ENCODE measurements at regions not wholly inside any gene's neighbourhood (a gene's known extent, or its start where the extent isn't known, plus 50 kb on each side); places are given as distances from the start of the nearest gene placed in this dataset.

GRCh38 chr4:156084373-156084772, 130.7 kb upstream of the CTSO start:
- ATAC-seq (ENCODE audit: low read depth) (no peak), DNase-seq (no peak)
- intact Hi-C loops (cut with micrococcal nuclease): no loop called here
- H3K4me1 Mint-ChIP-seq: no peaks in the 10 kb centered on the region
- H3K27ac Mint-ChIP-seq: no peak overlapping the region
- H3K27me3 Mint-ChIP-seq: no peaks in the 10 kb centered on the region
- H3K9me3 Mint-ChIP-seq: no peaks in the 10 kb centered on the region
- no peak for TF ChIP-seq CTCF (IDR thresholded peaks at IDR 0.05)
- ChIA-PET POLR2A (no interaction called here), CTCF (no interaction called here)
- no peak overlapping the region for H3K4me3 Mint-ChIP-seq
- no peaks in the 10 kb centered on the region for H3K36me3 Mint-ChIP-seq (ENCODE audit: low read depth)

GRCh38 chr4:156073976-156074375, 120.3 kb upstream of the CTSO start:
- H3K9me3 Mint-ChIP-seq: peaks cover 7% of the 10 kb centered on the region
- ChIA-PET POLR2A (no interaction called here), CTCF (no interaction called here)
- no peak for DNase-seq
- H3K4me1 Mint-ChIP-seq: no peaks in the 10 kb centered on the region
- intact Hi-C loops (cut with micrococcal nuclease): no loop called here
- no peak for ATAC-seq (ENCODE audit: low read depth)
- H3K36me3 Mint-ChIP-seq (ENCODE audit: low read depth): no peaks in the 10 kb centered on the region
- no peak for TF ChIP-seq CTCF (IDR thresholded peaks at IDR 0.05)
- no peaks in the 10 kb centered on the region for H3K27me3 Mint-ChIP-seq
- H3K4me3 Mint-ChIP-seq: no peak overlapping the region
- no peak overlapping the region for H3K27ac Mint-ChIP-seq

GRCh38 chr4:156060661-156061060, 107.0 kb upstream of the CTSO start:
- Mint-ChIP-seq H3K36me3 (ENCODE audit: low read depth) (no peaks in the 10 kb centered on the region), H3K27me3 (no peaks in the 10 kb centered on the region), H3K27ac (no peak overlapping the region), H3K4me1 (no peaks in the 10 kb centered on the region), H3K4me3 (no peak overlapping the region), H3K9me3 (no peaks in the 10 kb centered on the region)
- intact Hi-C loops (cut with micrococcal nuclease): no loop called here
- POLR2A ChIA-PET: no interaction called here
- no peak for DNase-seq
- TF ChIP-seq CTCF (IDR thresholded peaks at IDR 0.05): no peak
- CTCF ChIA-PET: no interaction called here
- ATAC-seq (ENCODE audit: low read depth): no peak

GRCh38 chr4:156053174-156053573, 99.5 kb upstream of the CTSO start:
- intact Hi-C loops (cut with micrococcal nuclease): no loop called here
- no peaks in the 10 kb centered on the region for H3K36me3 Mint-ChIP-seq (ENCODE audit: low read depth)
- no peaks in the 10 kb centered on the region for H3K27me3 Mint-ChIP-seq
- ChIA-PET POLR2A (no interaction called here), CTCF (no interaction called here)
- peaks cover 2% of the 10 kb centered on the region for H3K9me3 Mint-ChIP-seq
- no peak for TF ChIP-seq CTCF (IDR thresholded peaks at IDR 0.05)
- H3K4me1 Mint-ChIP-seq: no peaks in the 10 kb centered on the region
- ATAC-seq (ENCODE audit: low read depth) (no peak), DNase-seq (no peak)
- no peak overlapping the region for H3K4me3 Mint-ChIP-seq
- H3K27ac Mint-ChIP-seq: no peak overlapping the region

- Mint-ChIP-seq H3K4me3 (no peak overlapping the region), H3K9me3 (peaks cover 2% of the 10 kb centered on the region), H3K27me3 (no peaks in the 10 kb centered on the region), H3K36me3 (ENCODE audit: low read depth) (no peaks in the 10 kb centered on the region), H3K27ac (no peak overlapping the region), H3K4me1 (no peaks in the 10 kb centered on the region)
- DNase-seq (no peak), ATAC-seq (ENCODE audit: low read depth) (no peak)
- ChIA-PET CTCF (no interaction called here), POLR2A (no interaction called here)
- no peak for TF ChIP-seq CTCF (IDR thresholded peaks at IDR 0.05)
- intact Hi-C loops (cut with micrococcal nuclease): no loop called here
Observed at GRCh38 chr4:156052116-156052515, 98.5 kb upstream of the CTSO start.

Measured in activated B cell treated with CpG ODN at 0.5 μM for 24 hours (primary cell).